ENCODE measurements at regions not wholly inside any gene's neighbourhood (a gene's known extent, or its start where the extent isn't known, plus 50 kb on each side); places are given as distances from the start of the nearest gene placed in this dataset.
"Not testable (repeated sequence)": the region's sequence is repeated elsewhere in the genome, so short reads cannot be mapped to it uniquely, and the experiment has no call there.

- not testable (repeated sequence) for DNase-seq
Measured at GRCh38 chr5:1575991-1576714, 52.4 kb upstream of the LPCAT1 start.

GRCh38 chr5:1575491-1575890, 51.7 kb upstream of the LPCAT1 start:
- not testable (repeated sequence) for DNase-seq

- not testable (repeated sequence) for DNase-seq
Measured at GRCh38 chr5:1574023-1574318, 50.2 kb upstream of the LPCAT1 start.

- not testable (repeated sequence) for DNase-seq
Measured at GRCh38 chr5:1573217-1574022, 49.7 kb upstream of the LPCAT1 start.

Data from activated gamma-delta T cell (primary cell).